GM21423 (cell line): ENCODE measurements at regions not wholly inside any gene's neighbourhood (a gene's known extent, or its start where the extent isn't known, plus 50 kb on each side); places are given as distances from the start of the nearest gene placed in this dataset.

ENCODE experiments used
- ATAC-seq: cut with Tn5 transposase; IDR thresholded peaks from one replicate; pipeline ENCODE4 v1.9.1; 2021; ENCODE audit warnings: mild to moderate bottlenecking, moderate library complexity; ENCODE audit not compliant: unreplicated experiment

DNA sequence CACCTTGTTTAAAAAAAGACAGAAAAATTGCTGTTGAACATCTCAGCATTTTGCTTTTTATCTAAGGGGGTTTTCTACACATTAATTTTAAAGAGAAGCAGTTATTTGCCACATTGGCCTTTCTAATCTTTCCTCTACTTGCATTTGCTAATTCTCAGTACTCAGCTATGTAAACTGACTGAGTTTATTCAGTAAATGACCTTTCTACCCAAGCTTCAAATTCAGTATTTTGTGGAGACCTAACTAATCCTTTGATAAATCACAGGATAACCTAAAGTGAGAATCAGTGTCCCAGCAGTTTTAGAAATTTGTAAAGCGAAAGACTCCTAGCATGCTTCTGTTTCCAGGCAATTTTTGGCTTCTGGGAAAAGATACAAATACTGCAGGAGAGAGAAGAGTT is 288.4 kb downstream of the ASXL3 start:
- no peak for ATAC-seq

DNA sequence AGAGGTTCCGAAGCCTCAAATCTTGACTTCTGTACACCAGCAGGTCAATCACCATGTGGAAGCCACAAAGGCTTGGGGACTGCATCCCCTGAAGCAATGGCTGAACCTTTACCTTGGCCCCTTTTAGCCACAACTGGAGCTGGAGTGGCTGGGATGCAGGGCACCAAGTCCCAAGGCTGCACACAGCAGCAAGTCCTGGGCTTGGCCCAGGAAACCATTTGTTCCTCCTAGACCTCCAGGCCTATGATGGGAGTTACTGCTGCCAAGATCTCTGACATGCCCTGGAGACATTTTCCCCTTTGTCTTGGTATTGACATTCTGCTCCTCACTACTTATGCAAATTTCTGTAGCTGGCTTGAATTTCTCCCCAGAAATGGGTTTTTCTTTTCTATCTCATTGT is 285.9 kb downstream of the ASXL3 start:
- no peak for ATAC-seq

DNA sequence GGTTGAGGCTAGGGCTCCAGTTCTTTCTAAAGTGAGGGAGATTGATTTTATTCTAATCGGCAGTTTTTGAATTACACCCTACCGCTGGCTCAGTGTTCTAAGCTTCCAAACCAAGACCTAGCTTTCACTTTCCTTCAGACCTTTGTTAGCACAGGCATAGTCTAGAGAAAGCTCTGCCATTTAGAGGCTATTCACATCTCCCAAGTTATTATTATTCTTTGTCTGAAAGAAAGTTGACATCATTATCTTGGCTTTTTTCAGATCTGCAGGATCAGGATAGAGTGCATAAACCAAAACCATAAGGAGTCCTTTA is 276.8 kb downstream of the ASXL3 start:
- ATAC-seq = no peak

GRCh38 chr18:33854086-33854826 is 276.2 kb downstream of the ASXL3 start:
- no peak for ATAC-seq

- ATAC-seq = no peak
Measured at GRCh38 chr18:33853187-33853586, 275.2 kb downstream of the ASXL3 start.

DNA sequence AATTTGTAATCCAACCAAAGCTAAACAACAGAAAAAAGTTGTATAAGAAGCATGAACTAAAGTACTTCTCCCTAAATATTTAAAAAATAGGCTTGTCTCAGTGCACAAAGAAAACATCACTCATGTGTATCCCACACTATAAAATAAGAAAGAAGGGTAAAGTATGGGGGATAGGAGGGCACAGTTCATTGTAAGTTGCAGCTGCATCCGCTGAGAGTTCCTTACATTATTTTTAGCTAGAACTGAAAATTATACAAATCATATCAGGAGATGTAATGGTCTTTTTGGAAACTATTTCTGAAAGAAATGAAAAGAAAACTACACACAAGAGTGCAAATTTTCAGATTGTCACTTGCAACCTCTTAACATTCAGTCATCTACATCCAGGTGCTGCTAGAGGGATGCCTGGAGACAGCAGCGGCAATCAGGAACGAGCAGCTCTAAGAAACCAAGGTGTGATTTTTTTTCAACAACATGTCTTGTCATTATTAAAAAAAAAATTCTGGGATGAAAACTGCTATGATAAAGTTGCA is 273.6 kb downstream of the ASXL3 start:
- ATAC-seq = no peak

GRCh38 chr18:33849731-33850130 is 271.7 kb downstream of the ASXL3 start:
- ATAC-seq = no peak

DNA sequence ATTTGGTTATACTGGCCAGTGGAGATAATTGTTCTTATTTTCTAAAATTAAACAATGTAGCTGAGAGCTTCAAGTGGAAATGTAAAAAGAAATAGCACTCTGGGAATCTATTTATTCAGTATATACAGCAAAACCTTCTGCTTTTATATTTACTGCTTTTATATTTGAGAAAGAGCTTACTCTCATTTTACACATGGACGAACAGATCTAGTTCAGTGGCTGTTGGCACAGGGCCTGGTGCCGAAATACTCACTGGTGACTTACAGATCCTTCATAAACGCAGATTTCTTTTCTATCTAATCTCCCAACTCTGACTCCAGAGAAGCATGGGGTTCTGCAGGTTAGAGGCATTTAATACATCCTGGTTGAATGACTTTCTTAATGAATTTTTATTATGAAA is 266.2 kb downstream of the ASXL3 start:
- ATAC-seq = no peak

- no peak for ATAC-seq
Measured at GRCh38 chr18:33841221-33841967, 263.4 kb downstream of the ASXL3 start.

DNA sequence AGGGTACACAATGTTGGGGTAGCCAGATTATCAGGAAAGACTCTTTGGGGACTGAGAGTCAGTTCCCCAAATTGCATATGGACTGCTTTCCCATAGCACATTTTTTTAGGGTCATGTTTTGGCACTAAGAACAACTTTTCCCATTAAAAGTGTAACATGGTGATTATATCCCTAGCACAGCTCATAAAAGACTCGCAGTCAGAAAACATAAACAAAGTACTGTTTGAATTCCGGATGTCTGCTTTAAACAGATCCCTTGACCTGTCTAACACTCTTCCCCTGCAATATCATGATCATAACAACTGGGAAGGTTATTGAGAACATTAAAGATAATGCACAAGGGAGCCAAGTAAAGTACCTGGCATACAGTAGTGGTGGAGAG is 262.2 kb downstream of the ASXL3 start:
- no peak for ATAC-seq

DNA sequence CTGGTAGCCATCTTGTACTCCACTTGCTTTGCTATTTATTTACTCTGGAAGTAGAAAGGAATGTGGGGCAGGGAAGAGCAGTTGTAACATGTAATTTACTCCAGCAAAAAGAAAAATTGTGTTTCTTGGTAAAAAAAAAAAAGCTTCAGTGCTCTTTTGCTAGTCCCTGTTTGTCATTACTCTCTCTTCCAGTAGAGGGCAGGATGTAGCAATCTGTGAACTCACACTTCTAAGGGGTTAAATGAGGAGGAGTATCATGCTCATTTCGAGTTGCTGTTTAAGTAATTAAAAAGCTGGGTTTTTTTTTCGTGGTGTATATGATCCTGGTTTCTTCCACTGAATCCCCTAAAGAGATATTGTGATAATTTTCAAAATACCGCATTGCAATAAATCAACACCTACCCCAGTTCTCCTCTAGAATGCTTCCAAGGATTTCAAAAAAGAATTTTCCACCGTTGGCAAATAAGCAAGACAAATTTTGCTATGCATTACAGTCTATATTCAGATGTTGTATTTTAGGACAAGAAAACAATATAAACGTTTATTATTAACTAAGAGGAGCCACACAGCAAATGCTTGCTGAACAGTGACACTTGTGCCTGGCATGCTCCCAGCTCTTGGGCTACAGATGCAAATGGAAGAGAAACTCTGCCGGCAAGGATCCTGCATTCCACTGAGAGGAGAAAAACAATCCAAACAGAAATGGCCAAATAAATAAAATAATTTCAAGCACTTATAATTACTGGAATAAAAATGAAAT is 261.6 kb downstream of the ASXL3 start:
- ATAC-seq = no peak

- ATAC-seq = no peak
Measured at GRCh38 chr18:33838054-33838453, 260.0 kb downstream of the ASXL3 start.

GRCh38 chr18:33837191-33837590 is 259.2 kb downstream of the ASXL3 start:
- no peak for ATAC-seq

- no peak for ATAC-seq
Measured at GRCh38 chr18:33836564-33836963, 258.5 kb downstream of the ASXL3 start.

DNA sequence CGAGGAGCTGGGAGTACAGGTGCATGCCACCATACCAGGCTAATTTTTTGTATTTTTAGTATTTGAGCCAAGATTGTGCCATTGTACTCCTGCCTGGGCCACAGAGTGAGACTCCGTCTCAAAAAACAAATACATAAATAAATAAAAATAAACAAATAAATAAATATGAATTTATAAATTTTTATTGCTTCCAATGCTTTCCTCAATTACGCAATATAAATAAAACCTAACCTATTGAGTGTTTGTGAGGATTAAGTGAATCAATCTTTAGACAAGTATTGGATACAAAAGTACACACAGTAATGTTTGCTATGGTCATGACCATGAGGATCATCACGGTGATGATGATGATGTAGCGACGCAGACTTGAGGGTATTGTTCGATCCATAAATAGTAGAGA is 257.4 kb downstream of the ASXL3 start:
- no peak for ATAC-seq

- ATAC-seq = no peak
Measured at GRCh38 chr18:33833842-33834241, 255.8 kb downstream of the ASXL3 start.

DNA sequence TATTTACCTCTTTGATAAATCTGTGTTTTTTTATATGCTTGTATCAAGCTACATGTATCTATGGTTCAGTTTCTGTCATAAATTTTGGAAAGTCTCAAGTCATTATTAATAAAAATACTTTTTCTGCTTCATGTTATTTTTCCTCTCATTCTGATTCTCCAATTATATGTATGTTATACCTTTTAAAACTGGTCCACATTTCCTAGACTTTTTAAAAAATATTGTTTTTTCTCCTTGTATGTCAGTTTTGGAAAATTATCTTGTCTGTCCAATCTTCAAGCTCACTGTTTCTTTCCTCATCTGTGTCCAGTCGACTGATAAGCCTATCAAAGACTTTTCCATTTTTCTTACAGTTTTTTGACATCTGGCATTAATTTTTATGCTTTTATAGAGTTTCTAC is 253.4 kb downstream of the ASXL3 start:
- ATAC-seq = no peak

GRCh38 chr18:33830213-33830612 is 252.2 kb downstream of the ASXL3 start:
- ATAC-seq = no peak

DNA sequence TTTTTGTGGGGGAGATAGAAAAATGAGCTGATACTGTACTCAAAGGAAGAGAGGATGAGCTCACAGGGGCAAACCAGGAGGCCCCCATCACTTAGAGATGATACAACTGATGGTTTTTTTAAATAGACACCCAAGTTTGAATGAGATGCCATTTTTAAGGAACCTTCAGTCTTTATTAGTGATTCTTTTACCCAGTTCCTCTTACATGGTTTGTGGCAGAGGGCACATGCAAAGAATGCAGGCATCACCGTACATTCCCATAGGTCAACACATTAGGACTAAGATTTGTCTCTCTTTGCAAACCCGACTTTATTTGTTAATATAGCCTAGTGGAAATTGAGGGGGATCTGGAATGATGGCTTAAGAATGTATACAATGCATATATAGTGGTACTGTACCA is 250.9 kb downstream of the ASXL3 start:
- no peak for ATAC-seq

DNA sequence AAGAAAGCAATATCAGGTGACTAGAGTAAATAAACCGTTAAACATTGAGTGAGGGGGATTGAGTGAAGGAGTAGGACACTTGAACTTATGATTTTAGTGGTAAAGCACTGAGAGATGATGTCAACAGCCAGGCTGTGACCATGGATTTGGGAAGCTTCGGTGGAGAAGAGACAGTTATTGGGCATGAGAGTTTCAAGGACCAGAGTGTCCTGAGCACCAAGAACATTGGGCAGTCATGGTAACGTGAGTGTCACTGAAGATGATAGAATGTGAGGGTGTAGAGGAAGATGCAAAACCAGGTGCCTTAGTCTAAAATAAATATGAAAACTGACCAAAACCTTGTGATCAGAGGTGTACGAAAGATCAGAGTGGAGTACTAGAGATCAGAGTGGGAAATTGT is 248.1 kb downstream of the ASXL3 start:
- no peak for ATAC-seq

DNA sequence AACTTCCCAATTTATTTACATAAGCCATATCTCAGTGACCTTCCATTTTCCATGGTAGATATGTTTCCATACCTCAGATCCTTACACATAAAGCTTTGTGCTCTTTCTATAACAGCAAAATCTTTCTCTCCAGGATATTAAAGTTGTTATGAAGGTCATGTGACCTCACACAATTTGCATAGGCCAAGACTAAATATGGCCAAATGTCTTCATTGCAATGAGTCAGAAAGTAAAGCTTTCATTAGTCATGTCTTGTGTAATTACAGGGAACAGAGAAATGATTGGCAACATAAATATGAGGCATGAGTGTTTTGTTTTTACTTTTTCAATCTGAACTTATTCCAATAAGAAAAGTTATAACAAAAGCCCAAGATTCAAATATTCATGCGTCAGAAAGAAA is 243.5 kb downstream of the ASXL3 start:
- no peak for ATAC-seq
